ENCODE measurements at regions not wholly inside any gene's neighbourhood (a gene's known extent, or its start where the extent isn't known, plus 50 kb on each side); places are given as distances from the start of the nearest gene placed in this dataset.

- TF ChIP-seq CTCF (IDR thresholded peaks at IDR 0.05; ENCODE audit: insufficient read depth, low read depth, low read length, missing control alignments) = no peak
- no peak for DNase-seq (ENCODE audit: low read depth)
- no peak overlapping the region for H3K4me3 ChIP-seq (ENCODE audit: low read depth, low read length)
These were observed 277.9 kb upstream of the TCF21 start for GRCh38 chr6:133610971-133611370.

GRCh38 chr6:133612459-133612858 lies 276.5 kb upstream of the TCF21 start:
- TF ChIP-seq CTCF (IDR thresholded peaks at IDR 0.05; ENCODE audit: insufficient read depth, low read depth, low read length, missing control alignments) = no peak
- H3K4me3 ChIP-seq (ENCODE audit: low read depth, low read length) = no peak overlapping the region
- DNase-seq (ENCODE audit: low read depth) = no peak

GRCh38 chr6:133613211-133613610 lies 275.7 kb upstream of the TCF21 start:
- DNase-seq (ENCODE audit: low read depth) = no peak
- no peak for TF ChIP-seq CTCF (IDR thresholded peaks at IDR 0.05; ENCODE audit: insufficient read depth, low read depth, low read length, missing control alignments)

GRCh38 chr6:133621751-133622150 lies 267.2 kb upstream of the TCF21 start:
- TF ChIP-seq CTCF (IDR thresholded peaks at IDR 0.05; ENCODE audit: insufficient read depth, low read depth, low read length, missing control alignments) = no peak
- no peak for DNase-seq (ENCODE audit: low read depth)
- no peak overlapping the region for H3K4me3 ChIP-seq (ENCODE audit: low read depth, low read length)

More at GRCh38 chr6:133613211-133613610, 275.7 kb upstream of the TCF21 start:
- no peak overlapping the region for H3K4me3 ChIP-seq (ENCODE audit: low read depth, low read length)

- H3K4me3 ChIP-seq (ENCODE audit: low read depth, low read length) = no peak overlapping the region
- no peak for DNase-seq (ENCODE audit: low read depth)
- TF ChIP-seq CTCF (IDR thresholded peaks at IDR 0.05; ENCODE audit: insufficient read depth, low read depth, low read length, missing control alignments) = no peak
These were observed 265.8 kb upstream of the TCF21 start for GRCh38 chr6:133623065-133623464.

- TF ChIP-seq CTCF (IDR thresholded peaks at IDR 0.05; ENCODE audit: insufficient read depth, low read depth, low read length, missing control alignments) = no peak
- H3K4me3 ChIP-seq (ENCODE audit: low read depth, low read length) = no peak overlapping the region
- no peak for DNase-seq (ENCODE audit: low read depth)
These were observed 265.3 kb upstream of the TCF21 start for GRCh38 chr6:133623621-133624020.

GRCh38 chr6:133626096-133626666 lies 262.7 kb upstream of the TCF21 start:
- DNase-seq (ENCODE audit: low read depth) = no peak
- TF ChIP-seq CTCF (IDR thresholded peaks at IDR 0.05; ENCODE audit: insufficient read depth, low read depth, low read length, missing control alignments) = no peak

More at GRCh38 chr6:133626096-133626666, 262.7 kb upstream of the TCF21 start:
- no peak overlapping the region for H3K4me3 ChIP-seq (ENCODE audit: low read depth, low read length)

Data from GM12865 (cell line).